ENCODE measurements at regions not wholly inside any gene's neighbourhood (a gene's known extent, or its start where the extent isn't known, plus 50 kb on each side); places are given as distances from the start of the nearest gene placed in this dataset.

DNA sequence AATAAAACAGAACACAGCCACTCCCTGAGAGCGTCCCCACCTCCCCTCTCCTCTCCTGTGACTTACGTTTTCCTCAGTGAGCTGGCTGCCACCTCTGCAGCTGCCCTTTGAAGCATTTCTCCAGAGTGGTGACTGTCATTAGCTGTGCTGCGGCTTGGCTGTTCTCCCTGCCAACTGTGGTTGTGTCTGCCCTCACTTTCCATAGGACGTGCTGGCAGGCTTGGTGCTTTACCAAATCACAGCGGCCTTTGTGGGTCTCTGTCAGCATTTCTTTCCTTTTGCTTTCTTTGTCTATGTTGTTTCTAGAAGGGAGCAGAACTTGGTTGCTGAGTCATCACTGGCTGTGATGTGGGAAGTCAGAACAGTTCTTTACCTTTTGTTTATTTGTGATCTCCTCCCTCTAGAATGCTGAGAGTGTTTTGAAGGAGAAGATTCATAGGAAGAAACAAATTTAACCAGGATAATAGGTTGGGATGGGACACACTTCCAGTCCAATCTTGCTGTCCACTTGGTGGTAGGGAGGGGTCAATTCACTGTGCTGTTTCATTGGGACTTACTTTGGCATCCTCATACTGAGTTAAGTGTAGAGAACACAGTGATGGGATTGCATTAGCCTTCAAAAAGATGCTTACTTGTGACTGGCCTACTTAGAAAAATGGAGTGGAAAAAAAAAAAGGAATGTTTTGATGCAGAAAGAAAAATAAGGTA, 88.2 kb downstream of the TMX1 start:
- TF ChIP-seq FOXM1 (IDR thresholded peaks at IDR 0.05; ENCODE audit: borderline replicate concordance, low read depth): no peak
- TF ChIP-seq USF1 (IDR thresholded peaks at IDR 0.05): no peak
- TF ChIP-seq, protein P1, sequence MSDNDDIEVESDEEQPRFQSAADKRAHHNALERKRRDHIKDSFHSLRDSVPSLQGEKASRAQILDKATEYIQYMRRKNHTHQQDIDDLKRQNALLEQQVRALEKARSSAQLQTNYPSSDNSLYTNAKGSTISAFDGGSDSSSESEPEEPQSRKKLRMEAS (IDR thresholded peaks at IDR 0.05): no peak
- TF ChIP-seq NFIC (IDR thresholded peaks at IDR 0.05): no peak
- no peak for TF ChIP-seq YY1 (IDR thresholded peaks at IDR 0.05; ENCODE audit: low read depth)
- no peak for TF ChIP-seq REST (IDR thresholded peaks at IDR 0.05; ENCODE audit: low read depth)
- no peak for TF ChIP-seq TEAD4 (IDR thresholded peaks at IDR 0.05)
- TF ChIP-seq TAF1 (IDR thresholded peaks at IDR 0.05; ENCODE audit: low read depth): no peak
- TF ChIP-seq EP300 (IDR thresholded peaks at IDR 0.05; ENCODE audit: borderline replicate concordance): no peak
- no peak for TF ChIP-seq RAD21 (IDR thresholded peaks at IDR 0.05; ENCODE audit: low read depth)
- TF ChIP-seq EGR1 (IDR thresholded peaks at IDR 0.05): no peak
- TF ChIP-seq TCF12 (IDR thresholded peaks at IDR 0.05; ENCODE audit: low read depth): no peak
- no peak for TF ChIP-seq CEBPB (IDR thresholded peaks at IDR 0.05)
- no peak for TF ChIP-seq ZBTB7A (IDR thresholded peaks at IDR 0.05; ENCODE audit: low read depth)
- TF ChIP-seq CREB1 (IDR thresholded peaks at IDR 0.05; ENCODE audit: low read depth): no peak

DNA sequence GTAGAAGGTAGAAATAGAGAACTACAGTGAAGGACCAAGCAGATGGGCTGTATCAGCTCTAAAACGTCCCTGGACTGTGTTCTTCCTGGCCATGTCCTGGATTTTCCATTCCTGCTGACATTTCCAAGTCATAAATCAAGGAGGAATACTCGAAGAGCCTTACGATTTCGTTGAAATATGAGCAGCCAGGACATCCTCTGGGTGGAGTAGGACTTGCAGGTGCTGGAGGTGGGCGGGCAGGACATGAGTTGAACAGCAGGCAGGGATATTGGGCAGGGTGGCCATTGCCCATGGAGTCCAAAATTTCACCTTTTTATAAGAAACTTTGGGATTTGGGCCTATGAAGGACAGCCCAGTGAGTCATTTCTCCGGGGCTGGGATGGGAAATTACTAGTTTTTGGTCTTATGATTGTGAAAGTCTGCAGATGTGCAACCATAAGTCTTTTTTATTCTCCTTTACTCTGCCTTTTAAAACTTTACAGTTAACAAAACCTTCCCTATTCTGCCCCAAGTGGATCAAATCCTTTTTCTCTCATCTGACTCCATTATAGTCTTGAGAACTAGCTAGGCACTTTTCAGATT, 88.8 kb downstream of the TMX1 start:
- no peak for TF ChIP-seq ZBTB7A (IDR thresholded peaks at IDR 0.05; ENCODE audit: low read depth)
- TF ChIP-seq TAF1 (IDR thresholded peaks at IDR 0.05; ENCODE audit: low read depth): no peak
- TF ChIP-seq, protein P1 (IDR thresholded peaks at IDR 0.05): no peak
- no peak for TF ChIP-seq USF1 (IDR thresholded peaks at IDR 0.05)
- no peak for TF ChIP-seq CREB1 (IDR thresholded peaks at IDR 0.05; ENCODE audit: low read depth)

- TF ChIP-seq TAF1 (IDR thresholded peaks at IDR 0.05; ENCODE audit: low read depth): no peak
- no peak for TF ChIP-seq CREB1 (IDR thresholded peaks at IDR 0.05; ENCODE audit: low read depth)
- no peak for TF ChIP-seq TEAD4 (IDR thresholded peaks at IDR 0.05)
- TF ChIP-seq FOXM1 (IDR thresholded peaks at IDR 0.05; ENCODE audit: borderline replicate concordance, low read depth): no peak
These were observed 91.7 kb downstream of the TMX1 start for GRCh38 chr14:51331486-51332367.

DNA sequence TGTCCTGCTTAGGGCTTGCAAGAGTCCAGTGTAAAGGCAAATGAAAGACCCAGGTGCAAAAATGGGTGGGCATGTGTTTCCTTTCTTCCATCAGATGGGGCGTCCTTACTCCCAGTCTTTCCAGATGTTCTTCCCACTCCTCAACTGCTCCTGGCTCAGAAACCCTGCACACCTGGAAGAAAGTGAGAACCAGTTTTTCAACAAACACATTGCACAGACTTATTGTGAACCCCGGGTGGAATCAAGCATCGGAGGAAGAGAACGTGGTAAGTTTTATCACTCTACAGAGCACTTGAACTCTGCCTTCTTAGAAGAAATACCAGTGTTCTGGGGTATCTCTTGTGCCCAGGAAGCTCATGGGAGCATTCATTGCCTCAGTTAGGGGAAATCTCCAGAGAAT, 93.3 kb downstream of the TMX1 start:
- TF ChIP-seq EGR1 (IDR thresholded peaks at IDR 0.05) (no peak), TAF1 (IDR thresholded peaks at IDR 0.05; ENCODE audit: low read depth) (no peak), TCF12 (IDR thresholded peaks at IDR 0.05; ENCODE audit: low read depth) (no peak)

DNA sequence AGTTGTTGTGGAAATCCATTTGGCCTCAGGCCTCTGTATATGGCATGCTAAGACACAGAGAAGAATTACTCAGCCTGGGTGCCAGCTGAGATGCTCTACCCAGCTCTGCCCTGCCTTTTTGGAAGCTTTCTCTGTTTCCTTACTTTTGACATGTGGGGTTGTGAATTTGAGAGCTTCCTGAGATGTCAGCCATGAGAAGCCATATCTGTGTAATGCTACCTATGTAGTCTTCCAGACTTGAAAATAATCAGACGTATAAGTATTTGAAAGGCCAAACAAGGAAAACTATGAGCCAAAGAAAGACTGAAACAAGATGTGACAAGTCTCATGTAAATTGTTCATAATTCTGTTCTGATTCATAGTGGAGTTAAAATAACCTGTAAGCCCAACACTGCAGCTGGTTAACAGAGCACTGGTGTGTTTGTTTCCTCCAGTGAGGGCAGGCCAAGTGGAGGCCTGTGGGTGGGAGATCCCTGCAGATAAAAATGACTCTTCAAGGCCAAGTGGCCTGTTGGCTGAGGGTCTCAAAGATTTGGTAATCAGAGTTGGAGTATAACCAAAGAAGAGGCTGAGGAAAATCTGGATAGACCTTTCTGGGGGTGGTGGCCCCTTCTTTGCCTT, 94.0 kb downstream of the TMX1 start:
- TF ChIP-seq CEBPB (IDR thresholded peaks at IDR 0.05): no peak
- no peak for TF ChIP-seq RAD21 (IDR thresholded peaks at IDR 0.05; ENCODE audit: low read depth)
- no peak for TF ChIP-seq ZBTB7A (IDR thresholded peaks at IDR 0.05; ENCODE audit: low read depth)
- no peak for TF ChIP-seq EGR1 (IDR thresholded peaks at IDR 0.05)
- no peak for TF ChIP-seq TEAD4 (IDR thresholded peaks at IDR 0.05)
- TF ChIP-seq CREB1 (IDR thresholded peaks at IDR 0.05; ENCODE audit: low read depth): no peak
- TF ChIP-seq FOXM1 (IDR thresholded peaks at IDR 0.05; ENCODE audit: borderline replicate concordance, low read depth): no peak
- TF ChIP-seq NFIC (IDR thresholded peaks at IDR 0.05): no peak
- no peak for TF ChIP-seq USF1 (IDR thresholded peaks at IDR 0.05)
- TF ChIP-seq TCF12 (IDR thresholded peaks at IDR 0.05; ENCODE audit: low read depth): no peak
- no peak for TF ChIP-seq EP300 (IDR thresholded peaks at IDR 0.05; ENCODE audit: borderline replicate concordance)
- TF ChIP-seq YY1 (IDR thresholded peaks at IDR 0.05; ENCODE audit: low read depth): no peak
- TF ChIP-seq TAF1 (IDR thresholded peaks at IDR 0.05; ENCODE audit: low read depth): no peak
- TF ChIP-seq REST (IDR thresholded peaks at IDR 0.05; ENCODE audit: low read depth): no peak
